CD4-positive, CD25-positive, alpha-beta regulatory T cell (primary cell): ENCODE measurements at regions not wholly inside any gene's neighbourhood (a gene's known extent, or its start where the extent isn't known, plus 50 kb on each side); places are given as distances from the start of the nearest gene placed in this dataset.

ENCODE experiments used
- ATAC-seq, 2 donors: fragments of 150-1000 bp; cut with Tn5 transposase; one replicate each; pipeline ENCODE4 v1.10.0; 2021; ENCODE audit warnings: low read depth in 2 of 2, moderate number of reproducible peaks in 2 of 2, moderate library complexity in 1 of 2
- DNase-seq, 3 donors: peaks; one replicate each; pipeline versions ENCODE4 v3.0.0 to v3.0.0-alpha.2; 2012 to 2022; ENCODE audit warnings: mixed read lengths in 1 of 3
- H3K27ac ChIP-seq: one replicate; pipeline ENCODE4 v1.7.0; 2013; ENCODE audit warnings: mild to moderate bottlenecking, low read length; ENCODE audit not compliant: insufficient read depth, poor library complexity, severe bottlenecking
- H3K27me3 ChIP-seq: one replicate; pipeline ENCODE4 v1.7.0; 2013; ENCODE audit warnings: low read length; ENCODE audit not compliant: control insufficient read depth, insufficient read depth
- H3K36me3 ChIP-seq: one replicate; pipeline ENCODE4 v1.7.0; 2013; ENCODE audit warnings: mild to moderate bottlenecking, low read length, moderate library complexity; ENCODE audit not compliant: control insufficient read depth, insufficient read depth
- H3K4me1 ChIP-seq: 2 replicates; pipeline ENCODE4 v1.7.0; 2013; ENCODE audit warnings: mild to moderate bottlenecking, low read length; ENCODE audit not compliant: insufficient read depth, control insufficient read depth, poor library complexity, severe bottlenecking
- H3K4me3 ChIP-seq: one replicate; pipeline ENCODE4 v1.7.0; 2013; ENCODE audit warnings: low read depth, mild to moderate bottlenecking, low read length, moderate library complexity
- H3K9me3 ChIP-seq, 2 experiments: 1 replicate in 1 of 2; 2 replicates in 1 of 2; pipeline ENCODE4 v1.7.0; 2013; ENCODE audit warnings: low read length in 2 of 2, mild to moderate bottlenecking in 1 of 2, moderate library complexity in 1 of 2; ENCODE audit not compliant: control insufficient read depth in 2 of 2
- H3K27ac Mint-ChIP-seq, 3 donors: one replicate each; pipeline ENCODE4 v1.8.0; 2020 to 2022; ENCODE audit warnings: mild to moderate bottlenecking in 3 of 3, mixed read lengths in 3 of 3, moderate library complexity in 2 of 3
- H3K27me3 Mint-ChIP-seq: one replicate; pipeline ENCODE4 v1.8.0; 2022; ENCODE audit warnings: mild to moderate bottlenecking, mixed read lengths
- H3K36me3 Mint-ChIP-seq: one replicate; pipeline ENCODE4 v1.8.0; 2020; ENCODE audit warnings: mixed read lengths
- H3K4me1 Mint-ChIP-seq, 4 donors: one replicate each; pipeline ENCODE4 v1.8.0; 2020 to 2022; ENCODE audit warnings: mixed read lengths in 4 of 4, mild to moderate bottlenecking in 1 of 4
- H3K4me3 Mint-ChIP-seq, 4 donors: one replicate each; pipeline ENCODE4 v1.8.0; 2020 to 2022; ENCODE audit warnings: mild to moderate bottlenecking in 4 of 4, mixed read lengths in 4 of 4, moderate library complexity in 3 of 4
- H3K9me3 Mint-ChIP-seq, 7 donors: one replicate each; pipeline ENCODE4 v1.8.0; 2020 to 2022; ENCODE audit warnings: mixed read lengths in 7 of 7, mild to moderate bottlenecking in 3 of 7, moderate library complexity in 2 of 7

DNA sequence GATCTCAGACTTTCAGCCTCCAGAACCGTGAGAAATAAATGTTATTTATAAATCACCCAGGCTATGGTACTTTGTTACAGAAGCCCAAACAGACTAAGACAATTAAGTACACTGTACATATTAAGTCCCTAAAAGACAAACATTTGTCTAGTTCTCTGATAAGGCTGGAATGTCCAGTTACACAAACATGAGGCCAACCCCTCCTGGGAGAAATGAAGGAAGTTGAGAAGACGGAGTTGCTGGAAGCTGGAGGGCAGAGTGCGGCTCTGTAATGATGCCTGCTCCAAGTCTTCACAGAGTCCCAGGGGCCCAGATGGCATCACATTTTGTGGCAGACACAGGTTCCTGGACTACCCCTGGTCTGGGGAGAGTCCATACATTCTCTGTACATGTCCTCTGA, 79.2 kb upstream of the ST8SIA3 start:
- H3K27ac Mint-ChIP-seq: no peak overlapping the region
- Histone ChIP-seq H3K36me3 (no peaks in the 10 kb centered on the region), H3K4me3 (no peak overlapping the region), H3K9me3 (no peaks in the 10 kb centered on the region), H3K27ac (no peak overlapping the region), H3K4me1 (no peaks in the 10 kb centered on the region), H3K27me3 (no peaks in the 10 kb centered on the region)
- peaks cover 9% of the 10 kb centered on the region for H3K27me3 Mint-ChIP-seq
- DNase-seq (no peak), ATAC-seq (no peak)
- H3K4me3 Mint-ChIP-seq: no peak overlapping the region
- peaks cover 0 to 2% (median 0%) of the 10 kb centered on the region in 7 donors for H3K9me3 Mint-ChIP-seq
- H3K36me3 Mint-ChIP-seq: no peaks in the 10 kb centered on the region
- no peaks in the 10 kb centered on the region for H3K4me1 Mint-ChIP-seq

DNA sequence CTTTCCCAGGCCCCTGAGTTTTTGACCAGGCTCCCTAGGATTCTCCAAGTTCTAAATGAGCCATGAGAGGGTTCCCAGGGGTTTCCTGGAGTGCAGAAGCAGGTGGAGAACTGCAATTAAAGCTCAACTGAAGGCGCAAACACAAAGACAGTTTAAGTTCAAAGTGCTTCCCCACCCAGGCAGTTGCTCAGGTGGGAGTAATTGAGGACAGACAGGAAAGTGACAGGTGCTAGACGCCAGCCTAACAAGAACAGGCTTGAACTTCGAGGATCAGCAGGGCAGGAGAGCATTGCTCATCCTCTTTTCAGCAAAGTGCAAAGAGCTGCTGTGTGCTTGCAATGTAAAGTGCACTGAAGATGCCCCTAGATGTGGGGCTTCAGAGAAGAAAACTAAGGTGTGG, 77.2 kb upstream of the ST8SIA3 start:
- Mint-ChIP-seq H3K27ac (no peak overlapping the region), H3K27me3 (peaks cover 15% of the 10 kb centered on the region), H3K36me3 (no peaks in the 10 kb centered on the region), H3K9me3 (peaks cover 0 to 2% (median 0%) of the 10 kb centered on the region in 7 donors), H3K4me1 (no peaks in the 10 kb centered on the region), H3K4me3 (no peak overlapping the region)
- H3K36me3 ChIP-seq: no peaks in the 10 kb centered on the region
- no peaks in the 10 kb centered on the region for H3K27me3 ChIP-seq
- no peak for DNase-seq
- H3K4me1 ChIP-seq: no peaks in the 10 kb centered on the region
- H3K4me3 ChIP-seq: no peak overlapping the region
- H3K27ac ChIP-seq: no peak overlapping the region
- no peaks in the 10 kb centered on the region for H3K9me3 ChIP-seq
- no peak for ATAC-seq

DNA sequence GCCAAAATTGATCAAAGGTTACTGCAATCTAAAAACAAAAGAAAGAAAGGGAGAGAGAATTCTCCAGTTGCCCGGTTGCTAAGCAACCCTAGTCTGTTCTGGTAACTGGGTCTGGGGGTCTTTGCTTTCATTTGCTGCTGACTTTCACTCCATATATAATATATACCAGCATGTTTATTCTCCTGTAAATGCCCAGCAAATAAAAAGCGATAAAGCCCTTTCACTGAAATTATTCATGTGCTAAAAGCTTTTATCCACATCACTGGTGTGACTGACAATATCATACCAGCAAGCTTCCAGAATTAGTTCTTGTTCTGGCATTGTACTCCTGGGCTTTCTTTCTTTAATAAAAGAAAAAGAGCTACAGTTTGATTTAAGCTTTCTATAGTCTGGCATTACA, 75.5 kb upstream of the ST8SIA3 start:
- Histone ChIP-seq H3K4me1 (no peaks in the 10 kb centered on the region), H3K27me3 (no peaks in the 10 kb centered on the region), H3K9me3 (no peaks in the 10 kb centered on the region), H3K4me3 (no peak overlapping the region), H3K27ac (no peak overlapping the region), H3K36me3 (no peaks in the 10 kb centered on the region)
- DNase-seq (no peak), ATAC-seq (no peak)
- H3K4me1 Mint-ChIP-seq: no peaks in the 10 kb centered on the region
- H3K27me3 Mint-ChIP-seq: peaks cover 15% of the 10 kb centered on the region
- H3K9me3 Mint-ChIP-seq: peaks cover 0 to 2% (median 0%) of the 10 kb centered on the region in 7 donors
- no peak overlapping the region for H3K27ac Mint-ChIP-seq
- no peak overlapping the region for H3K4me3 Mint-ChIP-seq
- H3K36me3 Mint-ChIP-seq: no peaks in the 10 kb centered on the region

DNA sequence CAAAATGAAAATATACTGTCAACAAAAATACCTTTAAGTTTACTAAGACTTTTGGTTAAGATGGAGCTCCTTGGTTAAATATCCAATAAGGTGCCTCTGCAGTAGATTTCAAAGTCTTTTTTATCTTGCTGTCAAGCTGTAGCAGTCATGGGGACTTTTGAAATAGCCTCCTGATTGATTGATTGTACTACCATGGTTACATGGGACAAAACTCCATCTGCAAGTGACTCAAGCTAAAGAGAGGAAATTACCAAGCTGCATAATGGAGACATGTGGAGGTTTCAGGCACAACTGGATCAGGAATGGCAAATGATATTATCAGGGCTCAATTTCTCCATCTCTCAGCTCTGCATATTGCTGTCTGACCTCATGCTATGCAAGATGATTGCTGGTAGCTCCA, 73.4 kb upstream of the ST8SIA3 start:
- Histone ChIP-seq H3K27ac (no peak overlapping the region), H3K27me3 (no peaks in the 10 kb centered on the region), H3K9me3 (no peaks in the 10 kb centered on the region), H3K4me1 (no peaks in the 10 kb centered on the region), H3K4me3 (no peak overlapping the region), H3K36me3 (no peaks in the 10 kb centered on the region)
- H3K9me3 Mint-ChIP-seq: peaks cover 0 to 5% (median 2%) of the 10 kb centered on the region in 7 donors
- H3K27ac Mint-ChIP-seq: no peak overlapping the region
- peaks cover 15% of the 10 kb centered on the region for H3K27me3 Mint-ChIP-seq
- ATAC-seq (no peak), DNase-seq (no peak)
- H3K36me3 Mint-ChIP-seq: no peaks in the 10 kb centered on the region
- H3K4me1 Mint-ChIP-seq: no peaks in the 10 kb centered on the region
- no peak overlapping the region for H3K4me3 Mint-ChIP-seq

DNA sequence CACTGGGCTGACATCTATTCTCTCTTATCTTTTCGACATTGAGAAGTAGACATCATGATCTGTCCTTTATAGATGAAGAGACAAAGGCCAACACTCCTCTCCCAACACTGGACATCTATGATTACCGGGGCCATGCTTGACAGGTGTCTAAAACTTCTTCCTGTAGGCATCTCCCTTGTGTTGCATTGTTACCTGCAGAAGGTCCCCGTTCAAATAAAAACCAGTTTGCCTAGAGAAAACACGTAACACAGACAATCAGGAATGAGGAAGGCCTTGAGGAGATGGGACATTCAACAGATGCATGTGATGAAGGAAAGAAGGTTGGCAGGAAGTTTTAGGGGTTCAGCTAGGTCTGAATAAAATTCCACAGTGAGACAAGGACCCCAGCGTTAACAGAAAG, 70.8 kb upstream of the ST8SIA3 start:
- DNase-seq (no peak), ATAC-seq (no peak)
- Histone ChIP-seq H3K27ac (no peak overlapping the region), H3K4me3 (no peak overlapping the region), H3K4me1 (no peaks in the 10 kb centered on the region), H3K27me3 (no peaks in the 10 kb centered on the region), H3K9me3 (no peaks in the 10 kb centered on the region), H3K36me3 (no peaks in the 10 kb centered on the region)
- H3K27me3 Mint-ChIP-seq: peaks cover 8% of the 10 kb centered on the region
- no peak overlapping the region for H3K27ac Mint-ChIP-seq
- no peaks in the 10 kb centered on the region for H3K4me1 Mint-ChIP-seq
- H3K9me3 Mint-ChIP-seq: peaks cover 0 to 9% (median 3%) of the 10 kb centered on the region in 7 donors
- no peaks in the 10 kb centered on the region for H3K36me3 Mint-ChIP-seq
- no peak overlapping the region for H3K4me3 Mint-ChIP-seq

DNA sequence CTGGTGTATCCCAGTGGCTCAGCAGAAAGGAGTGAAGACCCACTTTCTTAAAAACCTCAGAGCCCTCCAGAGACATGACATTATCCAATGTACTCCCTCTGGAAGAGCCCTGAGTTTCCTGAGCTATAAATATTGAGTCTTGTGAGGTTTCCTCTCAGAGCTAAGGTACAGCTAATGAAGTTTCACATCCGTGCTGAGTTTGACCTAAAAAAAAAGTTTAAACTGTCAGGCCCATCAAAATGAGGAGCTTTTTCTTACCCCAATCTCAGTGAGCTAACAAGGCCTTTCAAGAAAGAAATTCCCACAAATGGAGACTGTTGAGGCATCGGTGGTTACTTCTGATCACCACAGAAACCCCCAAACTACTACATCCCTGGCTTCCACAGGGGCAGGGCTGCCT, 65.4 kb upstream of the ST8SIA3 start:
- no peaks in the 10 kb centered on the region for H3K9me3 ChIP-seq
- Mint-ChIP-seq H3K27me3 (no peaks in the 10 kb centered on the region), H3K27ac (no peak overlapping the region), H3K4me1 (no peaks in the 10 kb centered on the region), H3K4me3 (no peak overlapping the region), H3K9me3 (peaks cover 0 to 15% (median 9%) of the 10 kb centered on the region in 7 donors), H3K36me3 (no peaks in the 10 kb centered on the region)
- H3K4me3 ChIP-seq: no peak overlapping the region
- no peaks in the 10 kb centered on the region for H3K36me3 ChIP-seq
- H3K27ac ChIP-seq: no peak overlapping the region
- H3K4me1 ChIP-seq: no peaks in the 10 kb centered on the region
- H3K27me3 ChIP-seq: no peaks in the 10 kb centered on the region
- DNase-seq (no peak), ATAC-seq (no peak)

DNA sequence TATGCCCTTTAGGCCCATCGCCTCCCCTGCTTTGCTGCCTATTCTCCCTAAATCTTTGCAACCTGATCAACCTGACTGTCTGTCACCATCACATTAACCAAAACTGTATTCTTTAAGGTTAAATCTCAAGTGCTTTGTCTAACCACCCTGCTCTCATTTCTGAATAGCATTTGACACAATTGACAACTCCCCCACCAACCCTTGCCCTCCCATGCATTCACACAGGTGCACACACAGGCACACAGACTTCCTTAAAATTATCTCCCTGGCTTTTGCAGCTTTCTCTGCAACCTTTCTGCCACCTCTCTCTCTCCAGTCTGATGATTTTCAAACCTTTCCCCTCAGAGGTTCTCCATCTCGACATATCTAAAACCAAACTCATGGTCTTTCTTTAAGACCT, 64.6 kb upstream of the ST8SIA3 start:
- ATAC-seq (no peak), DNase-seq (no peak)
- Histone ChIP-seq H3K4me3 (no peak overlapping the region), H3K27me3 (no peaks in the 10 kb centered on the region), H3K27ac (no peak overlapping the region), H3K9me3 (no peaks in the 10 kb centered on the region), H3K4me1 (no peaks in the 10 kb centered on the region), H3K36me3 (no peaks in the 10 kb centered on the region)
- Mint-ChIP-seq H3K9me3 (peaks cover 0 to 14% (median 9%) of the 10 kb centered on the region in 7 donors), H3K4me3 (no peak overlapping the region), H3K4me1 (no peaks in the 10 kb centered on the region), H3K27ac (no peak overlapping the region), H3K27me3 (no peaks in the 10 kb centered on the region), H3K36me3 (no peaks in the 10 kb centered on the region)

DNA sequence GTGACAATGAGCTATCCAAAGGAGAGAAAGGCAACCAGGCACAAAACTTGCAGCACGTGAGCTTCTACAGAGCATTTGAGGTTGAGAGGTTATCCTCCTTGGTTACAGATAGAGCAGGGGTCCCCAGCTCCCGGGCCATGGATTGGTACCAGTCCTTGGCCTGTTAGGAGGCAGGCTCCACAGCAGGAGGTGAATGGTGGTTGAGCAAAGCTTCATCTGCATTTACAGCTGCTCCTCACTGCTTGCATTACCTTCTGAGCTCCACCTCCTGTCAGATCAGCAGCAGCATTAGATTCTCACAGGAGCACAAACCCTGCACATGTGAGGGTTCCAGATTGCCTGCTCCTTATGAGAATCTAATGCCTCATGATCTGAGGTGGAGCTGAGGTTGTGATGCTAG, 57.8 kb upstream of the ST8SIA3 start:
- Histone ChIP-seq H3K27ac (no peak overlapping the region), H3K27me3 (no peaks in the 10 kb centered on the region), H3K4me1 (no peaks in the 10 kb centered on the region), H3K36me3 (no peaks in the 10 kb centered on the region), H3K9me3 (no peaks in the 10 kb centered on the region), H3K4me3 (no peak overlapping the region)
- H3K4me3 Mint-ChIP-seq: no peak overlapping the region
- no peaks in the 10 kb centered on the region for H3K4me1 Mint-ChIP-seq
- no peak for ATAC-seq
- H3K27me3 Mint-ChIP-seq: no peaks in the 10 kb centered on the region
- no peak for DNase-seq
- no peak overlapping the region for H3K27ac Mint-ChIP-seq
- H3K9me3 Mint-ChIP-seq: peaks cover 0 to 6% (median under 1%) of the 10 kb centered on the region in 7 donors
- no peaks in the 10 kb centered on the region for H3K36me3 Mint-ChIP-seq
